ENCODE measurements at regions not wholly inside any gene's neighbourhood (a gene's known extent, or its start where the extent isn't known, plus 50 kb on each side); places are given as distances from the start of the nearest gene placed in this dataset.

- TF ChIP-seq CTCF (IDR thresholded peaks at IDR 0.05; ENCODE audit: partially characterized antibody, unreplicated experiment) = no peak
- no peak for DNase-seq
- peaks cover 4% of the 10 kb centered on the region for H3K27me3 Mint-ChIP-seq (ENCODE audit: unreplicated experiment)
- peaks cover 5% of the 10 kb centered on the region for H3K4me1 Mint-ChIP-seq (ENCODE audit: low read depth, unreplicated experiment)
- H3K4me3 Mint-ChIP-seq (ENCODE audit: unreplicated experiment) = no peak overlapping the region
- H3K36me3 Mint-ChIP-seq (ENCODE audit: unreplicated experiment) = no peaks in the 10 kb centered on the region
- H3K9me3 Mint-ChIP-seq (ENCODE audit: unreplicated experiment) = no peaks in the 10 kb centered on the region
- no peak overlapping the region for H3K27ac Mint-ChIP-seq (ENCODE audit: unreplicated experiment)
Measured at GRCh38 chr10:10544890-10545289, 472.8 kb upstream of the CELF2 start.

- no peaks in the 10 kb centered on the region for H3K9me3 Mint-ChIP-seq (ENCODE audit: unreplicated experiment)
- no peak for TF ChIP-seq CTCF (IDR thresholded peaks at IDR 0.05; ENCODE audit: partially characterized antibody, unreplicated experiment)
- DNase-seq = no peak
- no peak overlapping the region for H3K27ac Mint-ChIP-seq (ENCODE audit: unreplicated experiment)
- peaks cover 5% of the 10 kb centered on the region for H3K4me1 Mint-ChIP-seq (ENCODE audit: low read depth, unreplicated experiment)
- no peak overlapping the region for H3K4me3 Mint-ChIP-seq (ENCODE audit: unreplicated experiment)
- no peaks in the 10 kb centered on the region for H3K36me3 Mint-ChIP-seq (ENCODE audit: unreplicated experiment)
- peaks cover 4% of the 10 kb centered on the region for H3K27me3 Mint-ChIP-seq (ENCODE audit: unreplicated experiment)
Measured at GRCh38 chr10:10545771-10546170, 471.9 kb upstream of the CELF2 start.

GRCh38 chr10:10551596-10552301 is 465.9 kb upstream of the CELF2 start:
- H3K4me1 Mint-ChIP-seq (ENCODE audit: low read depth, unreplicated experiment) = peaks cover 5% of the 10 kb centered on the region
- H3K9me3 Mint-ChIP-seq (ENCODE audit: unreplicated experiment) = no peaks in the 10 kb centered on the region
- H3K27me3 Mint-ChIP-seq (ENCODE audit: unreplicated experiment) = peaks cover 2% of the 10 kb centered on the region
- H3K36me3 Mint-ChIP-seq (ENCODE audit: unreplicated experiment) = no peaks in the 10 kb centered on the region
- H3K4me3 Mint-ChIP-seq (ENCODE audit: unreplicated experiment) = no peak overlapping the region
- H3K27ac Mint-ChIP-seq (ENCODE audit: unreplicated experiment) = no peak overlapping the region
- TF ChIP-seq CTCF (IDR thresholded peaks at IDR 0.05; ENCODE audit: partially characterized antibody, unreplicated experiment) = no peak
- no peak for DNase-seq

GRCh38 chr10:10552948-10553347 is 464.7 kb upstream of the CELF2 start:
- H3K36me3 Mint-ChIP-seq (ENCODE audit: unreplicated experiment) = no peaks in the 10 kb centered on the region
- H3K9me3 Mint-ChIP-seq (ENCODE audit: unreplicated experiment) = no peaks in the 10 kb centered on the region
- H3K27me3 Mint-ChIP-seq (ENCODE audit: unreplicated experiment) = no peaks in the 10 kb centered on the region
- H3K4me3 Mint-ChIP-seq (ENCODE audit: unreplicated experiment) = no peak overlapping the region
- TF ChIP-seq CTCF (IDR thresholded peaks at IDR 0.05; ENCODE audit: partially characterized antibody, unreplicated experiment) = no peak
- peaks cover 5% of the 10 kb centered on the region for H3K4me1 Mint-ChIP-seq (ENCODE audit: low read depth, unreplicated experiment)
- DNase-seq = no peak
- no peak overlapping the region for H3K27ac Mint-ChIP-seq (ENCODE audit: unreplicated experiment)

GRCh38 chr10:10564081-10564794 is 453.4 kb upstream of the CELF2 start:
- no peak overlapping the region for H3K27ac Mint-ChIP-seq (ENCODE audit: unreplicated experiment)
- H3K4me3 Mint-ChIP-seq (ENCODE audit: unreplicated experiment) = no peak overlapping the region
- TF ChIP-seq CTCF (IDR thresholded peaks at IDR 0.05; ENCODE audit: partially characterized antibody, unreplicated experiment) = no peak
- no peak for DNase-seq
- H3K9me3 Mint-ChIP-seq (ENCODE audit: unreplicated experiment) = no peaks in the 10 kb centered on the region
- peaks cover 8% of the 10 kb centered on the region for H3K4me1 Mint-ChIP-seq (ENCODE audit: low read depth, unreplicated experiment)
- H3K27me3 Mint-ChIP-seq (ENCODE audit: unreplicated experiment) = peaks cover 4% of the 10 kb centered on the region
- H3K36me3 Mint-ChIP-seq (ENCODE audit: unreplicated experiment) = peaks cover 5% of the 10 kb centered on the region
